BJ (cell line): ENCODE measurements at regions not wholly inside any gene's neighbourhood (a gene's known extent, or its start where the extent isn't known, plus 50 kb on each side); places are given as distances from the start of the nearest gene placed in this dataset.
A peak's percentile ranks its signal among the peaks of the same experiment; 100 is the strongest.

Source experiments
- CTCF ChIA-PET: fragments of 350-600 bp; formaldehyde crosslinking; extraction: SDS; loops from one replicate; lab custom pipeline; 2021; ENCODE audit warnings: antibody characterized with exemption, inconsistent platforms; lab: Yijun Ruan, JAX
- POLR2A ChIA-PET: fragments of 300-600 bp; sonication (Branson Sonifier 250); formaldehyde crosslinking; extraction: SDS; loops from one replicate; lab custom pipeline; 2021; ENCODE audit warnings: antibody characterized with exemption; lab: Charles Lee
- DNase-seq: peaks from one replicate; pipeline ENCODE4 v3.0.0-alpha.2; 2011; ENCODE audit warnings: low read depth
- H3K27me3 ChIP-seq: 2 replicates; pipeline ENCODE4 v1.6.0; 2011; ENCODE audit warnings: low read length; ENCODE audit not compliant: control insufficient read depth, insufficient read depth
- H3K36me3 ChIP-seq: 2 replicates; pipeline ENCODE4 v1.5.1; 2011; ENCODE audit warnings: low read length; ENCODE audit not compliant: control insufficient read depth, insufficient read depth
- H3K4me3 ChIP-seq: 2 replicates; pipeline ENCODE4 v1.5.1; 2011; ENCODE audit warnings: low read depth, mild to moderate bottlenecking, control low read depth, low read length
- TF ChIP-seq, protein P1 (sequence below): IDR thresholded peaks from 2 replicates; pipeline ENCODE4 v1.5.1; 2011; ENCODE audit warnings: low read depth, mild to moderate bottlenecking, control low read depth, inconsistent platforms, low read length, moderate library complexity; ENCODE audit not compliant: insufficient read depth

- H3K27me3 ChIP-seq: no peaks in the 10 kb centered on the region
- TF ChIP-seq, protein P1, sequence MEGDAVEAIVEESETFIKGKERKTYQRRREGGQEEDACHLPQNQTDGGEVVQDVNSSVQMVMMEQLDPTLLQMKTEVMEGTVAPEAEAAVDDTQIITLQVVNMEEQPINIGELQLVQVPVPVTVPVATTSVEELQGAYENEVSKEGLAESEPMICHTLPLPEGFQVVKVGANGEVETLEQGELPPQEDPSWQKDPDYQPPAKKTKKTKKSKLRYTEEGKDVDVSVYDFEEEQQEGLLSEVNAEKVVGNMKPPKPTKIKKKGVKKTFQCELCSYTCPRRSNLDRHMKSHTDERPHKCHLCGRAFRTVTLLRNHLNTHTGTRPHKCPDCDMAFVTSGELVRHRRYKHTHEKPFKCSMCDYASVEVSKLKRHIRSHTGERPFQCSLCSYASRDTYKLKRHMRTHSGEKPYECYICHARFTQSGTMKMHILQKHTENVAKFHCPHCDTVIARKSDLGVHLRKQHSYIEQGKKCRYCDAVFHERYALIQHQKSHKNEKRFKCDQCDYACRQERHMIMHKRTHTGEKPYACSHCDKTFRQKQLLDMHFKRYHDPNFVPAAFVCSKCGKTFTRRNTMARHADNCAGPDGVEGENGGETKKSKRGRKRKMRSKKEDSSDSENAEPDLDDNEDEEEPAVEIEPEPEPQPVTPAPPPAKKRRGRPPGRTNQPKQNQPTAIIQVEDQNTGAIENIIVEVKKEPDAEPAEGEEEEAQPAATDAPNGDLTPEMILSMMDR: no peak
- H3K4me3 ChIP-seq: no peak overlapping the region
- no peak for DNase-seq
- H3K36me3 ChIP-seq: no peaks in the 10 kb centered on the region
- ChIA-PET POLR2A (no interaction called here), CTCF (interaction anchor here (0.7 to 2.8 kb wide), 2 partner anchors 11 to 425 kb away, joined by 3 to 8 read pairs; partner anchors contain the start of gene FAT4)
These were observed 425.0 kb downstream of the FAT4 start for GRCh38 chr4:125739760-125740159.

DNA sequence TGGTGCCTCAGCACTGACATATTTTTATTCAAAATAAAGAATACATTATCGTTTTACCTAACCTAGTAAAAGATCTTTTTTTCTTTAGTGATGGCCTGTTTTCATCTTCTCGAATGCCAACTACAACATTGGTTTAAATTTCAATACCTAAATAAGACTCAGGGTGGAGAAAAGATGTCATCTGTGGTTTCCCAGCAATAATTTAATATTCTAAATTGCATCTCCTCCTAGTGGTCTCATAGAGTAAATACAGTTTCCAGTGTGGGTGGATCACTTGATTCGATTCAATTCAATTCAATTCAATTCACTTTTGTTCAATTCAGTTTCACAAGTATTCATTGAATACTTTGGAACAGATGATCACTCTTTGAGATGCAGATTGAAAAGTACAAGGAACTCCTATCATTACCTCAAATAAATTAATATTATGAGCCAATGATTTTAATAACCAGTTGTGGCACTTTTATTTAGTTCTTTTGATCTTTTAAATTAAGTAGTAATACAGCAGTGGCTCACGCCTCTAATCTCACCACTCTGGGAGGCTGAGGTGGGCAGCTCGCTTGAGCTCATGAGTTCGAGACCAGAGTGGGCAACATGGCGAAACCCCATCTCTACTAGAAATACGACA, 427.2 kb downstream of the FAT4 start:
- Histone ChIP-seq H3K27me3 (no peaks in the 10 kb centered on the region), H3K36me3 (no peaks in the 10 kb centered on the region), H3K4me3 (no peak overlapping the region)
- ChIA-PET POLR2A (no interaction called here), CTCF (interaction anchor here (0.7 to 2.8 kb wide), 3 partner anchors 9 to 427 kb away, joined by 3 to 8 read pairs (median 3); partner anchors contain the start of gene FAT4)
- TF ChIP-seq, protein P1: peak; percentile 56
- no peak for DNase-seq

GRCh38 chr4:125744891-125745364, 430.2 kb downstream of the FAT4 start:
- no peak overlapping the region for H3K4me3 ChIP-seq
- CTCF ChIA-PET: interaction anchor here (1.2 to 1.4 kb wide), 2 partner anchors 10 to 432 kb away, joined by 4 to 7 read pairs; no protein-coding TSS in a partner anchor
- DNase-seq: no peak
- no peaks in the 10 kb centered on the region for H3K27me3 ChIP-seq
- H3K36me3 ChIP-seq: no peaks in the 10 kb centered on the region
- POLR2A ChIA-PET: no interaction called here
- TF ChIP-seq, protein P1: no peak

DNA sequence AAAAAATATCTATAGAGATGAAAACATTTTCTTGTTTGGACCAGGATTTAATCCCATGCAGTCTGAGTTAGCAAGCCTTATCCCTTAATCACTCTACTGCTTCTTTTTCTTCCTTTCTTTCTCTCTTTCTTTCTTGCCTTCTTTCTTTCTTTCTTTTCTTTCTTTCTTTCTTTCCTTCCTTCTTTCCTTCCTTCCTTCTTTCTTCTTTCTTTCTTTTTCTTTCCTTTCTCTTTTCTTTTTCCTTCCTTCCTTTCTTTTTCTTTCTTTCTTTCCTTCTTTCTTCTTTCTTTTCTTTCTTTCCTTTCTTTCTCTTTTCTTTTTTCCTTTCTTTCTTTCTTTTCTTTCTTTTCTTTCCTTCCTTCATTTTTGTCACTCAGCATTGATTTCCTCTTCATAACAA, 434.6 kb downstream of the FAT4 start:
- no peak overlapping the region for H3K4me3 ChIP-seq
- ChIA-PET POLR2A (no interaction called here), CTCF (no interaction called here)
- no peak for DNase-seq
- no peaks in the 10 kb centered on the region for H3K27me3 ChIP-seq
- TF ChIP-seq, protein P1: no peak
- H3K36me3 ChIP-seq: no peaks in the 10 kb centered on the region

DNA sequence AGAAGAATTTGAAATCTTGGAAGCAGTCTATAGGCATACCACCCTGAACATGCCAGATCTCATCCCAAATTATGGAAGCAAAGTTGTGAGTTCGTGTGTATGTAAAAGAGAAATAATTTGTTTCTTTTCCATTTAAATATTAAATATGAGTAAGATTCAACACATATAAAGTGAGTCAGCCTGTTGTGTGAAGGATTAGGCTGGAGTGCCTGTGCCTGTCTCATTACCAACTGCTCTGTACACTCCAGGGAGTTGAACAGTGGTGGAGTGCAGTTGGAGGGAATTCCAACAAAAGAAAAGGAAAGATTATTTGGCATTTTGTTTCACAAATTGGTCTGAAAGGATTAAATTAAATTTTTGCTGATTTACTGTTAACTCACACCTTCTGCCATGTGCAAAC, 435.6 kb downstream of the FAT4 start:
- TF ChIP-seq, protein P1: no peak
- H3K27me3 ChIP-seq: no peaks in the 10 kb centered on the region
- CTCF ChIA-PET: interaction anchor here (1.2 to 1.6 kb wide), 2 partner anchors 8 to 16 kb away, joined by 3 read pairs; no protein-coding TSS in a partner anchor
- POLR2A ChIA-PET: no interaction called here
- no peaks in the 10 kb centered on the region for H3K36me3 ChIP-seq
- H3K4me3 ChIP-seq: no peak overlapping the region
- DNase-seq: no peak
